ENCODE measurements at regions not wholly inside any gene's neighbourhood (a gene's known extent, or its start where the extent isn't known, plus 50 kb on each side); places are given as distances from the start of the nearest gene placed in this dataset.

DNA sequence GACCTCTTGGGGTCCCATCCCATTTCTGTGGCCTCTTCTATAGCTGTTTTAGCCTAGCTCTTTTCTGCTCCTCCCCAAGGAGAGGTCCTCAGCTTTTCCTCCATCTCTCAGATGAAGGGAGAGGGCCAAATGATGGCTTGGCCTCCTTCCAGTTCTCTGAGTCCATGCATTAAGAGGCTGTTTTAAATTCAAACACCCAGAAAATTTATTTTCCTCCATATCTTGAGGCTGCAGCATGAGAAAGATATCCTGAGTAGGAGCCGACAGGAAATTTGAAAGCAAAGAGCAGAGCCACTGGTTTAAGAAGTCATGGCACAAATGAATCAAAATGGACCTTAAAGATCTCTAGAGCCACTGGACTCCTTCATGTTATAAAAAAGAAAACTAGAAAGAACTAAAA is 558.8 kb downstream of the MID1IP1 start:
- TF ChIP-seq, protein P1, sequence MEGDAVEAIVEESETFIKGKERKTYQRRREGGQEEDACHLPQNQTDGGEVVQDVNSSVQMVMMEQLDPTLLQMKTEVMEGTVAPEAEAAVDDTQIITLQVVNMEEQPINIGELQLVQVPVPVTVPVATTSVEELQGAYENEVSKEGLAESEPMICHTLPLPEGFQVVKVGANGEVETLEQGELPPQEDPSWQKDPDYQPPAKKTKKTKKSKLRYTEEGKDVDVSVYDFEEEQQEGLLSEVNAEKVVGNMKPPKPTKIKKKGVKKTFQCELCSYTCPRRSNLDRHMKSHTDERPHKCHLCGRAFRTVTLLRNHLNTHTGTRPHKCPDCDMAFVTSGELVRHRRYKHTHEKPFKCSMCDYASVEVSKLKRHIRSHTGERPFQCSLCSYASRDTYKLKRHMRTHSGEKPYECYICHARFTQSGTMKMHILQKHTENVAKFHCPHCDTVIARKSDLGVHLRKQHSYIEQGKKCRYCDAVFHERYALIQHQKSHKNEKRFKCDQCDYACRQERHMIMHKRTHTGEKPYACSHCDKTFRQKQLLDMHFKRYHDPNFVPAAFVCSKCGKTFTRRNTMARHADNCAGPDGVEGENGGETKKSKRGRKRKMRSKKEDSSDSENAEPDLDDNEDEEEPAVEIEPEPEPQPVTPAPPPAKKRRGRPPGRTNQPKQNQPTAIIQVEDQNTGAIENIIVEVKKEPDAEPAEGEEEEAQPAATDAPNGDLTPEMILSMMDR (IDR thresholded peaks at IDR 0.05): no peak
- no peak for TF ChIP-seq TAF1 (IDR thresholded peaks at IDR 0.05; ENCODE audit: borderline replicate concordance, low read depth, low read length)
- TF ChIP-seq RXRA (IDR thresholded peaks at IDR 0.05; ENCODE audit: borderline replicate concordance, low read depth): no peak
- no peak for TF ChIP-seq MXI1 (IDR thresholded peaks at IDR 0.05; ENCODE audit: low read depth, low read length)
- TF ChIP-seq CHD2 (IDR thresholded peaks at IDR 0.05; ENCODE audit: low read length, partially characterized antibody): no peak
- TF ChIP-seq, protein P2, sequence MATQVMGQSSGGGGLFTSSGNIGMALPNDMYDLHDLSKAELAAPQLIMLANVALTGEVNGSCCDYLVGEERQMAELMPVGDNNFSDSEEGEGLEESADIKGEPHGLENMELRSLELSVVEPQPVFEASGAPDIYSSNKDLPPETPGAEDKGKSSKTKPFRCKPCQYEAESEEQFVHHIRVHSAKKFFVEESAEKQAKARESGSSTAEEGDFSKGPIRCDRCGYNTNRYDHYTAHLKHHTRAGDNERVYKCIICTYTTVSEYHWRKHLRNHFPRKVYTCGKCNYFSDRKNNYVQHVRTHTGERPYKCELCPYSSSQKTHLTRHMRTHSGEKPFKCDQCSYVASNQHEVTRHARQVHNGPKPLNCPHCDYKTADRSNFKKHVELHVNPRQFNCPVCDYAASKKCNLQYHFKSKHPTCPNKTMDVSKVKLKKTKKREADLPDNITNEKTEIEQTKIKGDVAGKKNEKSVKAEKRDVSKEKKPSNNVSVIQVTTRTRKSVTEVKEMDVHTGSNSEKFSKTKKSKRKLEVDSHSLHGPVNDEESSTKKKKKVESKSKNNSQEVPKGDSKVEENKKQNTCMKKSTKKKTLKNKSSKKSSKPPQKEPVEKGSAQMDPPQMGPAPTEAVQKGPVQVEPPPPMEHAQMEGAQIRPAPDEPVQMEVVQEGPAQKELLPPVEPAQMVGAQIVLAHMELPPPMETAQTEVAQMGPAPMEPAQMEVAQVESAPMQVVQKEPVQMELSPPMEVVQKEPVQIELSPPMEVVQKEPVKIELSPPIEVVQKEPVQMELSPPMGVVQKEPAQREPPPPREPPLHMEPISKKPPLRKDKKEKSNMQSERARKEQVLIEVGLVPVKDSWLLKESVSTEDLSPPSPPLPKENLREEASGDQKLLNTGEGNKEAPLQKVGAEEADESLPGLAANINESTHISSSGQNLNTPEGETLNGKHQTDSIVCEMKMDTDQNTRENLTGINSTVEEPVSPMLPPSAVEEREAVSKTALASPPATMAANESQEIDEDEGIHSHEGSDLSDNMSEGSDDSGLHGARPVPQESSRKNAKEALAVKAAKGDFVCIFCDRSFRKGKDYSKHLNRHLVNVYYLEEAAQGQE (IDR thresholded peaks at IDR 0.05; ENCODE audit: low read depth, low read length): no peak
- TF ChIP-seq MEF2A (IDR thresholded peaks at IDR 0.05; ENCODE audit: borderline replicate concordance, low read depth): no peak
- no peak for TF ChIP-seq EP300 (IDR thresholded peaks at IDR 0.05; ENCODE audit: borderline replicate concordance in 1 of 2, low read depth in 1 of 2, low read length in 1 of 2)
- TF ChIP-seq, protein P3, sequence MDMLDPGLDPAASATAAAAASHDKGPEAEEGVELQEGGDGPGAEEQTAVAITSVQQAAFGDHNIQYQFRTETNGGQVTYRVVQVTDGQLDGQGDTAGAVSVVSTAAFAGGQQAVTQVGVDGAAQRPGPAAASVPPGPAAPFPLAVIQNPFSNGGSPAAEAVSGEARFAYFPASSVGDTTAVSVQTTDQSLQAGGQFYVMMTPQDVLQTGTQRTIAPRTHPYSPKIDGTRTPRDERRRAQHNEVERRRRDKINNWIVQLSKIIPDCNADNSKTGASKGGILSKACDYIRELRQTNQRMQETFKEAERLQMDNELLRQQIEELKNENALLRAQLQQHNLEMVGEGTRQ (IDR thresholded peaks at IDR 0.05; ENCODE audit: borderline replicate concordance, low read depth, low read length): no peak
- TF ChIP-seq, protein P4, sequence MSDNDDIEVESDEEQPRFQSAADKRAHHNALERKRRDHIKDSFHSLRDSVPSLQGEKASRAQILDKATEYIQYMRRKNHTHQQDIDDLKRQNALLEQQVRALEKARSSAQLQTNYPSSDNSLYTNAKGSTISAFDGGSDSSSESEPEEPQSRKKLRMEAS (IDR thresholded peaks at IDR 0.05; ENCODE audit: low read depth): no peak
- TF ChIP-seq TCF12 (IDR thresholded peaks at IDR 0.05): no peak
